Adrenal gland (tissue), 5 donors: ENCODE measurements at regions not wholly inside any gene's neighbourhood (a gene's known extent, or its start where the extent isn't known, plus 50 kb on each side); places are given as distances from the start of the nearest gene placed in this dataset.

Source experiments
- POLR2A ChIP-seq, 2 donors: fragments of 450-650 bp; IDR thresholded peaks; one replicate each; pipeline ENCODE4 v1.6.1; 2017; ENCODE audit warnings: antibody characterized with exemption in 2 of 2, mild to moderate bottlenecking in 2 of 2, moderate library complexity in 1 of 2
- TF ChIP-seq, protein P1 (sequence below), 6 experiments: fragments of 450-650 bp in 4 of 6; fragments of 200-600 bp in 2 of 6; sonication (generic) in 1 of 6; IDR thresholded peaks; 1 replicate in 5 of 6; 2 replicates in 1 of 6; pipeline versions ENCODE4 v1.5.1 to v1.8.0; 2016 to 2021; ENCODE audit warnings: antibody characterized with exemption in 6 of 6, mild to moderate bottlenecking in 2 of 6, moderate library complexity in 1 of 6
- donor health status: DM: no; HTN: no; CAD: no.

- TF ChIP-seq, protein P1, sequence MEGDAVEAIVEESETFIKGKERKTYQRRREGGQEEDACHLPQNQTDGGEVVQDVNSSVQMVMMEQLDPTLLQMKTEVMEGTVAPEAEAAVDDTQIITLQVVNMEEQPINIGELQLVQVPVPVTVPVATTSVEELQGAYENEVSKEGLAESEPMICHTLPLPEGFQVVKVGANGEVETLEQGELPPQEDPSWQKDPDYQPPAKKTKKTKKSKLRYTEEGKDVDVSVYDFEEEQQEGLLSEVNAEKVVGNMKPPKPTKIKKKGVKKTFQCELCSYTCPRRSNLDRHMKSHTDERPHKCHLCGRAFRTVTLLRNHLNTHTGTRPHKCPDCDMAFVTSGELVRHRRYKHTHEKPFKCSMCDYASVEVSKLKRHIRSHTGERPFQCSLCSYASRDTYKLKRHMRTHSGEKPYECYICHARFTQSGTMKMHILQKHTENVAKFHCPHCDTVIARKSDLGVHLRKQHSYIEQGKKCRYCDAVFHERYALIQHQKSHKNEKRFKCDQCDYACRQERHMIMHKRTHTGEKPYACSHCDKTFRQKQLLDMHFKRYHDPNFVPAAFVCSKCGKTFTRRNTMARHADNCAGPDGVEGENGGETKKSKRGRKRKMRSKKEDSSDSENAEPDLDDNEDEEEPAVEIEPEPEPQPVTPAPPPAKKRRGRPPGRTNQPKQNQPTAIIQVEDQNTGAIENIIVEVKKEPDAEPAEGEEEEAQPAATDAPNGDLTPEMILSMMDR (IDR thresholded peaks at IDR 0.05), result no peak
- no peak for TF ChIP-seq POLR2A (IDR thresholded peaks at IDR 0.05)
Observed at GRCh38 chr1:213657879-213658278, 329.9 kb upstream of the PROX1 start.
